Gastrocnemius medialis (tissue), 4 donors: ENCODE measurements at regions not wholly inside any gene's neighbourhood (a gene's known extent, or its start where the extent isn't known, plus 50 kb on each side); places are given as distances from the start of the nearest gene placed in this dataset.

Source experiments
- ATAC-seq, 2 donors: fragments of 150-250 bp; one replicate each; pipeline ENCODE4 v1.9.1; 2016
- DNase-seq, 2 donors: peaks; one replicate each; pipeline ENCODE4 v3.0.0-alpha.2; 2019
- H3K27ac ChIP-seq, 4 donors: fragments of 200-600 bp; sonication (generic); 1 replicate in 1 of 4; 2 replicates in 3 of 4; pipeline ENCODE4 v1.5.1; 2016 to 2018; ENCODE audit warnings: mild to moderate bottlenecking in 2 of 4, moderate library complexity in 1 of 4
- H3K27me3 ChIP-seq, 3 donors: fragments of 200-600 bp; sonication (generic) in 2 of 3; 1 replicate in 1 of 3; 2 replicates in 2 of 3; pipeline versions ENCODE4 v1.5.1 to v1.6.0; 2016 to 2019; ENCODE audit warnings: mild to moderate bottlenecking in 1 of 3, moderate library complexity in 1 of 3
- H3K36me3 ChIP-seq, 2 donors: fragments of 200-600 bp; sonication (generic) in 1 of 2; one replicate each; pipeline ENCODE4 v1.5.1; 2017 to 2018
- H3K4me1 ChIP-seq, 2 donors: fragments of 200-600 bp; sonication (generic) in 1 of 2; one replicate each; pipeline ENCODE4 v1.5.1; 2016 to 2017; ENCODE audit warnings: mild to moderate bottlenecking in 2 of 2
- H3K4me3 ChIP-seq, 4 donors: fragments of 200-600 bp; sonication (generic) in 3 of 4; 1 replicate in 1 of 4; 2 replicates in 3 of 4; pipeline ENCODE4 v1.5.1; 2016 to 2019; ENCODE audit warnings: mild to moderate bottlenecking in 2 of 4
- H3K9me3 ChIP-seq, 3 donors: fragments of 200-600 bp; sonication (generic) in 2 of 3; 1 replicate in 1 of 3; 2 replicates in 2 of 3; pipeline ENCODE4 v1.5.1; 2016 to 2019
- CTCF ChIP-seq, 5 experiments: fragments of 450-650 bp in 3 of 5; fragments of 200-600 bp in 2 of 5; sonication (generic) in 2 of 5; IDR thresholded peaks in 4 of 5; conservative IDR thresholded peaks in 1 of 5; 1 replicate in 4 of 5; 2 replicates in 1 of 5; pipeline ENCODE4 v1.5.1; 2016 to 2019; ENCODE audit warnings: antibody characterized with exemption in 5 of 5, mild to moderate bottlenecking in 3 of 5, moderate library complexity in 3 of 5
- POLR2A ChIP-seq, 2 donors: fragments of 450-650 bp; IDR thresholded peaks; one replicate each; pipeline ENCODE4 v1.6.1; 2017; ENCODE audit warnings: antibody characterized with exemption in 2 of 2, mild to moderate bottlenecking in 2 of 2, moderate library complexity in 2 of 2
- in situ Hi-C, 4 donors: fragments of 200-750 bp; cut with MboI; loops; one replicate each; pipeline versions ENCODE4 v1.15.0 to v1.8.0; 2017; ENCODE audit warnings: low sequenced_read_pairs in 4 of 4
- intact Hi-C: fragments of 100-400 bp; cut with DNase I; formaldehyde crosslinking; loops from one replicate; pipeline ENCODE4 v1.15.1; 2023; ENCODE audit warnings: low total_unique reads

GRCh38 chr10:105387971-105388370 is 746.9 kb downstream of the SORCS3 start:
- H3K9me3 ChIP-seq: no peaks in the 10 kb centered on the region
- H3K27ac ChIP-seq: no peak overlapping the region
- intact Hi-C loops: no loop called here
- H3K4me3 ChIP-seq: no peak overlapping the region
- no peaks in the 10 kb centered on the region for H3K27me3 ChIP-seq
- TF ChIP-seq POLR2A (IDR thresholded peaks at IDR 0.05) (no peak), CTCF (IDR thresholded peaks at IDR 0.05 in 4 of 5, conservative IDR thresholded peaks at IDR 0.05 in 1 of 5) (no peak)
- ATAC-seq (no peak), DNase-seq (no peak)
- no peaks in the 10 kb centered on the region for H3K4me1 ChIP-seq
- H3K36me3 ChIP-seq: no peaks in the 10 kb centered on the region
- in situ Hi-C loops: loop anchor here in 1 of 4 donors (25.0 kb wide), 1 partner anchor 101 kb away; no protein-coding TSS in a partner anchor

- ATAC-seq: no peak
- H3K4me3 ChIP-seq: no peak overlapping the region
- intact Hi-C loops (no loop called here), in situ Hi-C loops (loop anchor here in 1 of 4 donors (25.0 kb wide), 1 partner anchor 97 kb away; no protein-coding TSS in a partner anchor)
- no peaks in the 10 kb centered on the region for H3K27me3 ChIP-seq
- TF ChIP-seq POLR2A (IDR thresholded peaks at IDR 0.05) (no peak), CTCF (IDR thresholded peaks at IDR 0.05 in 4 of 5, conservative IDR thresholded peaks at IDR 0.05 in 1 of 5) (no peak)
- DNase-seq: no peak
- no peaks in the 10 kb centered on the region for H3K36me3 ChIP-seq
- H3K4me1 ChIP-seq: no peaks in the 10 kb centered on the region
- H3K27ac ChIP-seq: no peak overlapping the region
- no peaks in the 10 kb centered on the region for H3K9me3 ChIP-seq
These were observed 742.9 kb downstream of the SORCS3 start for GRCh38 chr10:105383978-105384377.

- ATAC-seq (no peak), DNase-seq (no peak)
- no peaks in the 10 kb centered on the region for H3K36me3 ChIP-seq
- no peak overlapping the region for H3K4me3 ChIP-seq
- H3K27ac ChIP-seq: no peak overlapping the region
- intact Hi-C loops: no loop called here
- H3K9me3 ChIP-seq: no peaks in the 10 kb centered on the region
- in situ Hi-C loops: no loop called here
- H3K27me3 ChIP-seq: no peaks in the 10 kb centered on the region
- TF ChIP-seq CTCF (IDR thresholded peaks at IDR 0.05 in 4 of 5, conservative IDR thresholded peaks at IDR 0.05 in 1 of 5): no peak
- TF ChIP-seq POLR2A (IDR thresholded peaks at IDR 0.05): no peak
- no peaks in the 10 kb centered on the region for H3K4me1 ChIP-seq
These were observed 729.6 kb downstream of the SORCS3 start for GRCh38 chr10:105370692-105371091.

- intact Hi-C loops: no loop called here
These were observed 718.6 kb downstream of the SORCS3 start for GRCh38 chr10:105359708-105360107.

More at GRCh38 chr10:105359708-105360107, 718.6 kb downstream of the SORCS3 start:
- ATAC-seq (no peak), DNase-seq (no peak)
- TF ChIP-seq CTCF (IDR thresholded peaks at IDR 0.05 in 4 of 5, conservative IDR thresholded peaks at IDR 0.05 in 1 of 5): no peak
- no peak overlapping the region for H3K27ac ChIP-seq
- no peaks in the 10 kb centered on the region for H3K36me3 ChIP-seq
- no peak overlapping the region for H3K4me3 ChIP-seq
- no peaks in the 10 kb centered on the region for H3K4me1 ChIP-seq
- H3K9me3 ChIP-seq: no peaks in the 10 kb centered on the region
- in situ Hi-C loops: no loop called here
- H3K27me3 ChIP-seq: no peaks in the 10 kb centered on the region
